Skeletal muscle tissue (tissue), 3 donors: ENCODE measurements at regions not wholly inside any gene's neighbourhood (a gene's known extent, or its start where the extent isn't known, plus 50 kb on each side); places are given as distances from the start of the nearest gene placed in this dataset.
"Not testable (repeated sequence)": the region's sequence is repeated elsewhere in the genome, so short reads cannot be mapped to it uniquely, and the experiment has no call there.

ENCODE experiments used
- H3K27ac ChIP-seq: one replicate; pipeline ENCODE4 v1.7.0; 2013; ENCODE audit warnings: mild to moderate bottlenecking, low read depth, low read length, inconsistent platforms
- H3K27me3 ChIP-seq, 3 donors: one replicate each; pipeline ENCODE4 v1.7.0; 2013; ENCODE audit warnings: low read length in 3 of 3; ENCODE audit not compliant: control insufficient read depth in 3 of 3, insufficient read depth in 3 of 3
- H3K36me3 ChIP-seq, 3 donors: one replicate each; pipeline ENCODE4 v1.7.0; 2013; ENCODE audit warnings: low read length in 3 of 3; ENCODE audit not compliant: control insufficient read depth in 3 of 3, insufficient read depth in 3 of 3
- H3K4me1 ChIP-seq, 3 donors: one replicate each; pipeline ENCODE4 v1.7.0; 2013; ENCODE audit warnings: low read length in 3 of 3, mild to moderate bottlenecking in 3 of 3; ENCODE audit not compliant: control insufficient read depth in 3 of 3, insufficient read depth in 3 of 3
- H3K4me3 ChIP-seq, 3 donors: one replicate each; pipeline ENCODE4 v1.7.0; 2013; ENCODE audit warnings: low read length in 3 of 3
- H3K9ac ChIP-seq, 3 donors: one replicate each; pipeline ENCODE4 v1.7.0; 2013; ENCODE audit warnings: low read length in 3 of 3, mild to moderate bottlenecking in 3 of 3, moderate library complexity in 2 of 3, low read depth in 1 of 3
- H3K9me3 ChIP-seq, 3 donors: one replicate each; pipeline ENCODE4 v1.7.0; 2013; ENCODE audit warnings: low read length in 3 of 3; ENCODE audit not compliant: control insufficient read depth in 3 of 3
- donor health status: Osteomylitis.

DNA sequence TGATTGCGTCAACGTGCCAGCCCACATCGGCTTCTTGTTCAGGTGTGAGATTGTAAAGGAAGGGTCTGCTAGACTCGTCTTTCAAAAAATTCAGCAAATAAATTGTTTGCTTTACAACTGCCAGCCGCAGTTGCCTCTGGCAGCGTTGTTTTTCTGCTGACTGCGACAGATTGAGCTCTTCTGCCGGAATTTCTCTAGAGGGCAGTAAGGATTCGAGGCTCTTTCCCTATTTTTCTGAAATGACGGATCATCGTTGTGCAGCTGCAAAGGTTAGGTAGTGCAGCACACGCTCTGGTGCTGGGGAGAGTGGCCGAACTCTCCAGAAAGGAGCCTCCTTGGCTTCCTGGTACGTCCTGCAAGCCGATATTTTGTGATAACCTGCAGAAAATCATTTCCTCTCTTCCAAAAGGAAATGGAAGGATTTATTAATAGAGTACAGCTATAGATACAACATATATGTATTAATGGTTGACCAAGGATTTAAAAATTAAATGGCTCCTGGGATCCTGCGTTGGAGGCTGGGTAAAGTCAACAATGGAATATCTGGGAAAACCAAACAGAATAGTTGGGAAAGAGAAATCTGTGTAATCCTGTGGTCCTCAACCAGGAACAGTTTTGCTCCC, 121.9 kb upstream of the ZFP64 start:
- no peak overlapping the region for H3K27ac ChIP-seq
- no peaks in the 10 kb centered on the region for H3K27me3 ChIP-seq
- no peaks in the 10 kb centered on the region for H3K36me3 ChIP-seq
- H3K9me3 ChIP-seq: peaks cover 0 to 2% (median 0%) of the 10 kb centered on the region in 3 donors
- no peak overlapping the region for H3K4me3 ChIP-seq
- no peaks in the 10 kb centered on the region for H3K4me1 ChIP-seq
- H3K9ac ChIP-seq: no peak overlapping the region

DNA sequence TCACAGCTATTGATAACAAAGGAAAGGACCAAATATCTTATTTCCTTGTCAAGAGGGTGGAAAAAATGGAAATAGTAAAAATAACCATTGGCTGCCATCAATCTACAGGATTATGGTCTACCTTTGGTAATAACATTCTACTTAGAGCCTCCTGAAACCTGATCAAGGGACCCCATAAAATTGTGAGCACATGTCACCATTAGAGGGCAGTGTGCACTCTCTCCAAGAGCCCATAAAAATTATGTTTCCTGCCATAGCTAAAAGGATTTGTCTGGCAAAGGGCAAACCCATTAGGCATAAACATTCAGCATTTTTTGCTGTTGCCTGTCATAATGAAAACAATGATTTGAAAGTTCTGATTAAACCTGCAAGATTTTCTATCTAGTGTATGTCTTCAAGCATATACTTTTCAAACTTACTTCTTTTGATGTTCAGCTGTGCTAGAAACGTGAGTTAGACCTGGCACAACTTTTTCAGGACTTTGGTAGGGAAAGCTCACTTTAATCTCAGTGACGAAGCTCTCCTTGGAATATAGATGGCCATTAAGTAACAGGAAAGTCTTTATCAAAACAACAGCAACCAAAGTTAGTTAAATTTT, 120.7 kb upstream of the ZFP64 start:
- H3K27ac ChIP-seq: no peak overlapping the region
- H3K27me3 ChIP-seq: no peaks in the 10 kb centered on the region
- no peaks in the 10 kb centered on the region for H3K4me1 ChIP-seq
- no peak overlapping the region for H3K4me3 ChIP-seq
- H3K9me3 ChIP-seq: peaks cover 0 to 2% (median 0%) of the 10 kb centered on the region in 3 donors
- H3K9ac ChIP-seq: no peak overlapping the region
- no peaks in the 10 kb centered on the region for H3K36me3 ChIP-seq

DNA sequence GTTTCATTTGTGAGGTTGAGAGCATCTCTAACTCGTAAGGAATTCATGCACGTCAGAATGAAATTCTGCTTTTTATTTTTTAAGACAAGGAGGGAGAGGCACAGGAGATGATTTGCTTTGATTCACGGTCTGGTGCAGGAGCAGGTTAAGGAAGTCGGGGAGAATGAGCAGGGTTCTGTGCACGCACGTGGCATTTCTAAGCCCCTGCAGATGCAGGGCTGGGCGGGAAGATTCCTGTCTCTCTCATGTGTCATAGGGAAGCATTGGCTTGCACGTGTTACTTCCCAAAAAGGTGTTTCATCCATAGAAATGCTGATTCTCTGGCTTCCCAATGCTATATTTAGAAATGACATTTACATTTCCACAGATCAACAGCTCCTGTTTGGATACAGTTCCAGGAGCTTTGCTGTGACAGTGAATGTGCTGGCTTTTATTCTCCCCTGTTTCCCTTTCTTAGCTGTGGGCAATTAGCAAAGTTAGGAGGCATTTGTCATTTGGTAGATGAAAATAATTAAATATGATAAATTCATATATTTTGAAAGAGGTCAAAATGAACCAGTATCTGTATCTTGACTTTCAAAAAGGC, 119.7 kb upstream of the ZFP64 start:
- Histone ChIP-seq H3K9ac (no peak overlapping the region), H3K27me3 (no peaks in the 10 kb centered on the region), H3K9me3 (no peaks in the 10 kb centered on the region), H3K4me3 (no peak overlapping the region), H3K27ac (no peak overlapping the region), H3K4me1 (no peaks in the 10 kb centered on the region), H3K36me3 (no peaks in the 10 kb centered on the region)

DNA sequence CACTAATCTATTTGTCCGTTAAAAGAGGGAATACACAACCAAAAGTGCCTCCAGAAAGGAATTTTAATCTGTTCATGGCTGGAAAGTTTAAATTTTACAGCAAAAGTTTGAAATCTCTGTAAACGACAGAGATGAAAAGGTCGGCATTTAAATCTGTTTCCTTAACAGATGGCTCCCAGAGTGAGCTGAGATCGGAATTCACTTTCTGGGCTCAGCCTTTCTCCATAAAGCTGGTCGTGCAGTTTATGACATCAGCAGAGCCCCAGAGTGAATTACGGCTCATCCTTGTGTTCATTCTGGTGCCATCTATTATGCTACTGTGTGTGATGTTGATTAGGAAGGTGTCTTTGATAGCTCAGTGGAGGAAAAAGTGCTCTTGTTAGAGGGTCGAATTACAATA, 117.6 kb upstream of the ZFP64 start:
- no peak overlapping the region for H3K9ac ChIP-seq
- H3K4me3 ChIP-seq: no peak overlapping the region
- H3K27me3 ChIP-seq: no peaks in the 10 kb centered on the region
- H3K27ac ChIP-seq: no peak overlapping the region
- no peaks in the 10 kb centered on the region for H3K9me3 ChIP-seq
- H3K4me1 ChIP-seq: no peaks in the 10 kb centered on the region
- H3K36me3 ChIP-seq: no peaks in the 10 kb centered on the region

GRCh38 chr20:52306477-52306876, 114.9 kb upstream of the ZFP64 start:
- no peaks in the 10 kb centered on the region for H3K4me1 ChIP-seq
- H3K4me3 ChIP-seq: no peak overlapping the region
- no peak overlapping the region for H3K27ac ChIP-seq
- H3K9ac ChIP-seq: no peak overlapping the region
- no peaks in the 10 kb centered on the region for H3K27me3 ChIP-seq
- no peaks in the 10 kb centered on the region for H3K9me3 ChIP-seq
- no peaks in the 10 kb centered on the region for H3K36me3 ChIP-seq

GRCh38 chr20:52305858-52306257, 114.3 kb upstream of the ZFP64 start:
- Histone ChIP-seq H3K4me1 (no peaks in the 10 kb centered on the region), H3K27me3 (no peaks in the 10 kb centered on the region), H3K9ac (no peak overlapping the region), H3K27ac (no peak overlapping the region), H3K4me3 (no peak overlapping the region), H3K9me3 (no peaks in the 10 kb centered on the region), H3K36me3 (no peaks in the 10 kb centered on the region)

GRCh38 chr20:52305024-52305645, 113.6 kb upstream of the ZFP64 start:
- Histone ChIP-seq H3K4me1 (no peaks in the 10 kb centered on the region), H3K9me3 (no peaks in the 10 kb centered on the region), H3K9ac (no peak overlapping the region), H3K4me3 (no peak overlapping the region), H3K27ac (no peak overlapping the region), H3K36me3 (no peaks in the 10 kb centered on the region), H3K27me3 (no peaks in the 10 kb centered on the region)

- H3K36me3 ChIP-seq: no peaks in the 10 kb centered on the region
- H3K4me1 ChIP-seq: no peaks in the 10 kb centered on the region
- no peak overlapping the region for H3K27ac ChIP-seq
- no peaks in the 10 kb centered on the region for H3K9me3 ChIP-seq
- H3K27me3 ChIP-seq: no peaks in the 10 kb centered on the region
- H3K9ac ChIP-seq: no peak overlapping the region
- H3K4me3 ChIP-seq: no peak overlapping the region
Measured at GRCh38 chr20:52303281-52303950, 111.8 kb upstream of the ZFP64 start.

DNA sequence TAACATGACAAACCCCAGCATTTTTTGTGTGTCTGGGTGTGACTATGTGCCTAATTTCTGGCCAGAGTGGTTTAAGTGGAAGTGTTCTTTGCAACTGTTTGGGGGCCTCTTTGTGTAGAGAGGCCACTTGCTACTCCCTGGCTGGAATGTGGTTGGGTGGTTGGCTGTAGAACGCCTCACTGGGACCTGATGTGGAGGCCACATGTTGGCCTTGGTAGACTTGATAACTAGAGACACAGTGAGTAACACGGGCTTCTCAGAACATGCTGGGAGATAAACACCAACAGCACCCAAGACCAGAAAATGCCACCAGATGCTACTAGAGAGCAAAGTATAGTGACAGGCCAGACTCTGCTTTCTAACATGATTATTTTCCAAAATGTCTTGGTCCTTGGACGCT, 111.2 kb upstream of the ZFP64 start:
- H3K36me3 ChIP-seq: no peaks in the 10 kb centered on the region
- no peak overlapping the region for H3K4me3 ChIP-seq
- no peak overlapping the region for H3K27ac ChIP-seq
- no peak overlapping the region for H3K9ac ChIP-seq
- no peaks in the 10 kb centered on the region for H3K4me1 ChIP-seq
- no peaks in the 10 kb centered on the region for H3K9me3 ChIP-seq
- no peaks in the 10 kb centered on the region for H3K27me3 ChIP-seq

- H3K9me3 ChIP-seq: not testable (repeated sequence)
Measured at GRCh38 chr20:52302051-52302450, 110.5 kb upstream of the ZFP64 start.

More at GRCh38 chr20:52302051-52302450, 110.5 kb upstream of the ZFP64 start:
- not testable (repeated sequence) for H3K9ac ChIP-seq, H3K4me1 ChIP-seq, H3K27me3 ChIP-seq, H3K4me3 ChIP-seq, H3K27ac ChIP-seq, H3K36me3 ChIP-seq
